Prostate gland (tissue), 2 donors: ENCODE measurements at regions not wholly inside any gene's neighbourhood (a gene's known extent, or its start where the extent isn't known, plus 50 kb on each side); places are given as distances from the start of the nearest gene placed in this dataset.

Source experiments
- POLR2AphosphoS5 ChIP-seq: sonication (generic); formaldehyde crosslinking; IDR thresholded peaks from one replicate; pipeline ENCODE4 v1.6.1; 2017; ENCODE audit warnings: antibody characterized with exemption
- TF ChIP-seq, protein P1 (sequence below), 4 experiments: fragments of 200-600 bp in 2 of 4; fragments of 450-650 bp in 2 of 4; sonication (generic) in 2 of 4; IDR thresholded peaks; 1 replicate in 3 of 4; 2 replicates in 1 of 4; pipeline ENCODE4 v1.5.1; 2016 to 2019; ENCODE audit warnings: antibody characterized with exemption in 4 of 4, mild to moderate bottlenecking in 2 of 4, moderate library complexity in 2 of 4

DNA sequence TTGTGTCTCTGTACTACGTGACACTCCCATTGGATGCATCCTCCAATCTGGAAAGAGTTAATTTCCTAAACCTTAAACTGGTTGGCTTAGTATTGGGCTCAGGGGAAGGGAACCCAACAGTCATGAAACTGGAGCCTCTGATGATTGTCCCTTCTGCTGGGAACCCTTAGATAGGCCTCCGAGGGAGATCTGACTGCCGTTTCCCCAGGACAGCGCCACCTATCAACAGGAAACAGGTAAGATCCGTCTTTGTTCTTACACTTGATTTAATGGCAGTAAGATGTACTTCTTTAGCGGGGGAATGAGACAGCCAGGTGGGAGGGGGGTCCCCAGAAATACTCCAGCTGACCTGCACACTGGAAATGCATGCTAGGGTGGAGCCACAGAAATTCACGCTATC, 1749.6 kb downstream of the SI start:
- TF ChIP-seq, protein P1, sequence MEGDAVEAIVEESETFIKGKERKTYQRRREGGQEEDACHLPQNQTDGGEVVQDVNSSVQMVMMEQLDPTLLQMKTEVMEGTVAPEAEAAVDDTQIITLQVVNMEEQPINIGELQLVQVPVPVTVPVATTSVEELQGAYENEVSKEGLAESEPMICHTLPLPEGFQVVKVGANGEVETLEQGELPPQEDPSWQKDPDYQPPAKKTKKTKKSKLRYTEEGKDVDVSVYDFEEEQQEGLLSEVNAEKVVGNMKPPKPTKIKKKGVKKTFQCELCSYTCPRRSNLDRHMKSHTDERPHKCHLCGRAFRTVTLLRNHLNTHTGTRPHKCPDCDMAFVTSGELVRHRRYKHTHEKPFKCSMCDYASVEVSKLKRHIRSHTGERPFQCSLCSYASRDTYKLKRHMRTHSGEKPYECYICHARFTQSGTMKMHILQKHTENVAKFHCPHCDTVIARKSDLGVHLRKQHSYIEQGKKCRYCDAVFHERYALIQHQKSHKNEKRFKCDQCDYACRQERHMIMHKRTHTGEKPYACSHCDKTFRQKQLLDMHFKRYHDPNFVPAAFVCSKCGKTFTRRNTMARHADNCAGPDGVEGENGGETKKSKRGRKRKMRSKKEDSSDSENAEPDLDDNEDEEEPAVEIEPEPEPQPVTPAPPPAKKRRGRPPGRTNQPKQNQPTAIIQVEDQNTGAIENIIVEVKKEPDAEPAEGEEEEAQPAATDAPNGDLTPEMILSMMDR (IDR thresholded peaks at IDR 0.05): no peak
- no peak for TF ChIP-seq POLR2AphosphoS5
